Kidney (tissue), 13 donors: ENCODE measurements at regions not wholly inside any gene's neighbourhood (a gene's known extent, or its start where the extent isn't known, plus 50 kb on each side); places are given as distances from the start of the nearest gene placed in this dataset.

Experiments
- DNase-seq, 5 donors: peaks; one replicate each; pipeline ENCODE4 v3.0.0-alpha.2; 2013 to 2020
- FAIRE-seq: peaks from 2 replicates; lab custom pipeline; 2012; peaks lifted over from hg19 to GRCh38; lab: Jason Lieb, UNC
- H3K27ac ChIP-seq, 2 donors: one replicate each; pipeline ENCODE4 v1.7.0; 2013; ENCODE audit warnings: low read depth in 2 of 2, low read length in 2 of 2, inconsistent platforms in 1 of 2
- H3K27me3 ChIP-seq: one replicate; pipeline ENCODE4 v1.7.1; 2013; ENCODE audit warnings: low read length, inconsistent platforms; ENCODE audit not compliant: control insufficient read depth, insufficient read depth
- H3K36me3 ChIP-seq, 3 donors: one replicate each; pipeline versions ENCODE4 v1.7.0 to v1.7.1; 2013; ENCODE audit warnings: low read length in 3 of 3, control low read depth in 1 of 3, inconsistent platforms in 1 of 3; ENCODE audit not compliant: insufficient read depth in 3 of 3, control insufficient read depth in 2 of 3
- H3K4me1 ChIP-seq, 3 donors: one replicate each; pipeline versions ENCODE4 v1.7.0 to v1.7.1; 2013; ENCODE audit warnings: low read length in 3 of 3, inconsistent platforms in 1 of 3, low read depth in 1 of 3; ENCODE audit not compliant: control insufficient read depth in 2 of 3, insufficient read depth in 2 of 3
- H3K4me3 ChIP-seq, 3 donors: one replicate each; pipeline versions ENCODE4 v1.7.0 to v1.8.1; 2013; ENCODE audit warnings: low read length in 3 of 3, control low read depth in 1 of 3, inconsistent platforms in 1 of 3
- H3K9ac ChIP-seq, 3 donors: one replicate each; pipeline versions ENCODE4 v1.7.0 to v1.7.1; 2013; ENCODE audit warnings: low read length in 3 of 3, control low read depth in 1 of 3, inconsistent platforms in 1 of 3
- H3K9me3 ChIP-seq, 3 donors: one replicate each; pipeline versions ENCODE4 v1.7.0 to v1.7.1; 2013; ENCODE audit warnings: low read length in 3 of 3, control low read depth in 1 of 3, inconsistent platforms in 1 of 3; ENCODE audit not compliant: control insufficient read depth in 2 of 3, insufficient read depth in 1 of 3
- intact Hi-C: fragments of 100-400 bp; cut with DNase I; formaldehyde crosslinking; loops from one replicate; pipeline ENCODE4 v1.11.1; 2022
- TF ChIP-seq, protein P1 (sequence below): IDR thresholded peaks from 3 replicates; pipeline ENCODE4 v1.5.1; 2012; ENCODE audit warnings: mild to moderate bottlenecking, moderate library complexity, borderline replicate concordance; ENCODE audit not compliant: insufficient read depth; ENCODE audit errors: extremely low read depth
- donor health status: control.
- donor health status: control.
- donor health status: control.
- donor health status: control.
- donor health status: control.
- donor health status: DM: yes; HTN: yes; CAD: no.
- donor health status: Normal renal cell carcinoma (clear cell type).

DNA sequence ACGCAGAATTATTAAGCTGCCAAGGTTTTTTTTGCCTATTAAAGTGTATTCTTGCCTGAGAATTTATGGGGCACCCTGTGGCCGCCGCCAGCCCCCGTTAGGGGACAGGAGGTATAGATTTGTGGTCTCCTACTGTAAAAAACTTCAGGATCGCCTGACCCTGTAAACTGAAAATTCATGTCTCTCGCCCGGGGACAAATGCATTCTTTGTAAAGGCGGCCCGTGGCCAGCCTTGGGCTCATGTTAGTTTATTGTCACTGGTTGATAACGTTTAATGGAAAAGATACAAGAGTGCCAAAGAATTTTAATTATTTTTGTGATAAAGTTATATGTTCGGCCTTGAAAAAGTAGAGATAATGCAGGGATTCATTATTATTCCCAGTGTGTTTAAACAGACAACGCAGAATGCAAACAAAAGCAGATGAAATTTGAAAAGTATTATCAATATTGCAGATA, 141.7 kb downstream of the URI1 start:
- FAIRE-seq (no peak), DNase-seq (peak in 2 of 5 donors; percentile 22 to 48)
- Histone ChIP-seq H3K4me1 (no peaks in the 10 kb centered on the region), H3K9ac (no peak overlapping the region), H3K36me3 (no peaks in the 10 kb centered on the region), H3K9me3 (peaks cover 0 to 4% (median 0%) of the 10 kb centered on the region in 3 donors), H3K27ac (no peak overlapping the region), H3K4me3 (no peak overlapping the region), H3K27me3 (no peaks in the 10 kb centered on the region)
- TF ChIP-seq, protein P1, sequence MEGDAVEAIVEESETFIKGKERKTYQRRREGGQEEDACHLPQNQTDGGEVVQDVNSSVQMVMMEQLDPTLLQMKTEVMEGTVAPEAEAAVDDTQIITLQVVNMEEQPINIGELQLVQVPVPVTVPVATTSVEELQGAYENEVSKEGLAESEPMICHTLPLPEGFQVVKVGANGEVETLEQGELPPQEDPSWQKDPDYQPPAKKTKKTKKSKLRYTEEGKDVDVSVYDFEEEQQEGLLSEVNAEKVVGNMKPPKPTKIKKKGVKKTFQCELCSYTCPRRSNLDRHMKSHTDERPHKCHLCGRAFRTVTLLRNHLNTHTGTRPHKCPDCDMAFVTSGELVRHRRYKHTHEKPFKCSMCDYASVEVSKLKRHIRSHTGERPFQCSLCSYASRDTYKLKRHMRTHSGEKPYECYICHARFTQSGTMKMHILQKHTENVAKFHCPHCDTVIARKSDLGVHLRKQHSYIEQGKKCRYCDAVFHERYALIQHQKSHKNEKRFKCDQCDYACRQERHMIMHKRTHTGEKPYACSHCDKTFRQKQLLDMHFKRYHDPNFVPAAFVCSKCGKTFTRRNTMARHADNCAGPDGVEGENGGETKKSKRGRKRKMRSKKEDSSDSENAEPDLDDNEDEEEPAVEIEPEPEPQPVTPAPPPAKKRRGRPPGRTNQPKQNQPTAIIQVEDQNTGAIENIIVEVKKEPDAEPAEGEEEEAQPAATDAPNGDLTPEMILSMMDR = no peak
- intact Hi-C loops = no loop called here

GRCh38 chr19:30084390-30084819, 142.4 kb downstream of the URI1 start:
- H3K27me3 ChIP-seq = no peaks in the 10 kb centered on the region
- peak in 2 of 5 donors; percentile 35 to 37 for DNase-seq
- FAIRE-seq = no peak
- no peak overlapping the region for H3K4me3 ChIP-seq
- H3K36me3 ChIP-seq = no peaks in the 10 kb centered on the region
- no peaks in the 10 kb centered on the region for H3K9me3 ChIP-seq
- H3K27ac ChIP-seq = no peak overlapping the region
- H3K4me1 ChIP-seq = no peaks in the 10 kb centered on the region
- intact Hi-C loops = no loop called here
- TF ChIP-seq, protein P1 = no peak
- H3K9ac ChIP-seq = no peak overlapping the region

DNA sequence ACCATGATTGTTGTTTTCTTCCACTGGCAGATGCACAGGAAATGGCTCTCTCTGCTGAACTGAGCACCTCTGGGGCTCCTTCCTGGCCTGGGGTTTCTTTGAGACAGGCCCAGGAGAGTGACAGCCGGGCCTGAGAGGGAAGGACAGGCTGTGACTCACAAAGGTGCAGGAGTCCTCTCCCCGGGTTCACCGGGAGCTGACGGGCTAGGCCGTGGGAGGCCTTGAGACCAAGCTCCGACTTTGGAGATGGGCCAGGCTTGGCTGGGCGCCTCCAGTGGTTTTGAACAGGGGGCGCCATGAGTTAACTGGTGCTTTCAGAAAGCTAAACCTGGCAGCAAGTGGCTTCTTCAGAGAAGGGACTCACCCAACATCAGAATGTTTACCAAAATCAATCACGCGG, 143.4 kb downstream of the URI1 start:
- Histone ChIP-seq H3K27me3 (no peaks in the 10 kb centered on the region), H3K4me3 (no peak overlapping the region), H3K4me1 (no peaks in the 10 kb centered on the region), H3K36me3 (no peaks in the 10 kb centered on the region), H3K9ac (no peak overlapping the region), H3K9me3 (no peaks in the 10 kb centered on the region), H3K27ac (no peak overlapping the region)
- FAIRE-seq (no peak), DNase-seq (peak in 2 of 5 donors; percentile 33 to 61)
- TF ChIP-seq, protein P1 = no peak
- intact Hi-C loops = no loop called here

- no peaks in the 10 kb centered on the region for H3K27me3 ChIP-seq
- intact Hi-C loops = no loop called here
- FAIRE-seq = no peak
- no peaks in the 10 kb centered on the region for H3K4me1 ChIP-seq
- TF ChIP-seq, protein P1 = no peak
- H3K4me3 ChIP-seq = no peak overlapping the region
- no peaks in the 10 kb centered on the region for H3K36me3 ChIP-seq
- DNase-seq = peak in 1 of 5 donors; percentile 9
- H3K27ac ChIP-seq = no peak overlapping the region
- no peaks in the 10 kb centered on the region for H3K9me3 ChIP-seq
- H3K9ac ChIP-seq = no peak overlapping the region
Observed at GRCh38 chr19:30086220-30086619, 144.2 kb downstream of the URI1 start.
